Hematopoietic multipotent progenitor cell treated with erythropoietin and hydrocortisone succinate and interleukin-3 and kit ligand, for 8 days (in vitro differentiated cells): ENCODE measurements at regions not wholly inside any gene's neighbourhood (a gene's known extent, or its start where the extent isn't known, plus 50 kb on each side); places are given as distances from the start of the nearest gene placed in this dataset.

Experiments used
- DNase-seq: peaks from one replicate; pipeline ENCODE4 v3.0.0-alpha.2; 2015

DNA sequence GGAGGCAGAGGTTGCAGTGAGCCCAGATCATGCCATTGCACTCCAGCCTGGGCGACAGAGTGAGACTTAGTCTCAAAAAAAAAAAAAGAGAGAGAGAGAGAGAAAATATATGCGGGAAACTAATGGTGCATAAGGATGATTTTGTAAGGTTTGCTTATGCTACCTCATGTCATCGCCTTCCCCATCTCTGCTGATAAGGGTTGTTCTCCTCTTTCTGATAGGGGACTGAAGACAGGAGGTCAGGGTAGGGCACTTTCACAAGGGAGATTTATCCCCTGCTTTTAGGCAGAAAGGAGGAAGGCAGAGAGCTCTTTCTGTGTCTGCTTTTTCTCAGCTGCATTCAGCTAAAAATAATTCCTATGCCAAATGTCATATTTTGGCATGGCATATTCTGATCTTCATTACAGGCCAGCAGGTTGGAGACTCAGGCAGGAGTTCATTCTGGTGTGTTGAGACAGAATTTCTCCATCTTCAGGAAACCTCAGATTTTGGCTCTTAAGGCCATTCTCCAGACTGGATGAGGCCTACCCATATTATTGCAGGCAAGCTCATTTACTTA, 220.2 kb downstream of the AUH start:
- no peak for DNase-seq

DNA sequence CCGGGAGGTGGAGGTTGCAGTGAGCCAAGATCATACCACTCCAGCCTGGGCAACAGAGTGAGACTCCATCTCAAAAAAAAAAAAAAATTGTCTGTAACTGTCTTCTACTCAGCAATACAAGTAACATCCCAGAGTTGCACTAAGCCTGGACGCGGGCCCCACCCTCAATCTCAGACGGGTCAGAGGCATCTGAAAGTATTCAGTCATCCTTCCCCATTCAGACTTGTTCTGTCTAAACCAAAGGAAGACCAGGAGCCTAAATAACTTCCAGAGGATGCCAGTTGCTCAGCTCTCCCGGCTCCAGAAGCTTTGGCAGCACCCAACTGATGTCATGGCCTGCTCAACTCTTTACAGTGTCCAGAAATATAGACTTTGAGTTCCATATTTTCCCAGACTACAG, 218.6 kb downstream of the AUH start:
- no peak for DNase-seq

DNA sequence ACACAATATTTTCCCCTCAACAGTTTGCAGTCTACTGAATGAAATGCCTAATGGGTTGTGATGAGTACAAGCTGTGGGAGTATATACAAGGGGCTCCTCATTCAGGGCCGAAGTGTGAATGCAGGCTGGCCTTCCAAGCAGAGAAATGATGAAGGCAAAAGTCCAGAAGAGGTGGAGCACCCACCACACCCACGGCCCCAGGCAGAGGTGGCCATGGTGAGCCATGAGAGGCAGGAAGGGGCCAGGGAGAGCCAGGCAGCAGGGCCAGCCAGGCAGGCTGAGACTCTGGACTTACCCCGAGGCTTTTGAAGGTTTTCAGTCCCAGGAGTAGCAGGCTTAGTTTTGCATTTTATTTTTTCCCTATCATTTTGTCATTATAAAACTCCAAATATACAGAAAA, 218.1 kb downstream of the AUH start:
- no peak for DNase-seq

DNA sequence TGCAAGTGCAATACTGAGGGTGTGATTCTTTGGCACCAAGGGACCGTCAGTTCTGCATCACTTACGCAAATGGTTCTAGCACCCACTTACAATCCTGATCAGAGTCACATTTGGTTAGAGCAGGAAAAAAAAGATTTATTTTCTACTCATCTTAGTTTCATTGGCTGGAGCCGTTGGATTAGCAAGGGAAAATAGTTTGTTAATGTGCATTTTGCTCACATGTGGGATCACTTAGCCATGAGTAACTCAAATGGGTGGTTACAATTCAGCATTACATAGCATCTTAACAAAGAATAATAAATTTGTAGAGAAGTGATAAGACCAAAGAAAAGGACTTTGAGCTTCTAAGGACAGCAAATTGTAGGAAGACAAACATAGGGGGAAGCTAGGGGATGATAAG, 216.9 kb downstream of the AUH start:
- no peak for DNase-seq

DNA sequence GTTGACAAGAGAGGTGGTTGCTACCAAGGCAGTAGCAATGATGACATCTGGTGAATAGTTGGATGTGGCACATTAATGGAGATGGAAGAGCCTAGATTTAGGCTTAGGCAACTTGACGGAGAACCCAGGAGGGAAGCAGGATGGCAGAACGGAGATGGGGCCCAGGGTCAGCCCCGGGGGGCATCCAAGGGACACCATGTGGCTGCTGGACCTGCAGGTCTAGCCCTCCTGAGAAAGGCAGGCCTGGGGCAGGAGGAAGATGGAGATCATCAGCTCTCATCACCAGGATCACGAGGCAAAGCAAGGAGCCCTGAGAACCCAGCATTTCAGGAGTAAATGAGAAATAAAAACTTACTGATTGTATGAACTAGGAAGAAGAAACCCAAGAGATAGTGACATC, 216.2 kb downstream of the AUH start:
- no peak for DNase-seq

DNA sequence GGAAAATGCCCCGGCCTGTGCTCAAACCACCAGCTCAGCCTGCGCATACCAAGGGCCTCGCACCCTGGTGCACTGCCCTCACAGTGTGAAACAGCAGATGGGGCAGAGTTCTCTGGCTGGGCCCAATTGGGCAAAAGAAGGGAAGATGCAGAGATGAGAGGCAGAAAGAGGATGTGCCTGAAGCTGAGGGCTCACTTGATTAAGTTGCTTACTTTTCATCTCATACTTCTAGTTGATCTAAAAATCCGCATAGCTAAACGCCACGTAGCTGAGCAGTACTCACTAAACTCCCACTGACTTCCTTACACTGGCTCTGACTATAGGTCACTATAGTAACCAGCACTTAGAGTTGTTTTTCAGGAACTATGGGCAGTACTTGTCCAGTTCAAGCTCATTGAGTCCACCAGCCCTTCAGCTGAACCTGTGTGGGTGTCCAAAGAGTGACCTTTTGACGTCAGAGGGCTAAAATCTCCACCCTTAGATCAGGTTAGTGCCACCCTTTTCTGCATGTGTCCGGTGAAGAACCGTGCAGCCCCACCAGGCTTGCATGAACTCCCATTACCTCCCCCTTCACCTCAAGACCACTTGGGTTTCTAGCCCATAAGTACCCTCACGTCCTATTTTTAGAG, 215.2 kb downstream of the AUH start:
- DNase-seq, result no peak

DNA sequence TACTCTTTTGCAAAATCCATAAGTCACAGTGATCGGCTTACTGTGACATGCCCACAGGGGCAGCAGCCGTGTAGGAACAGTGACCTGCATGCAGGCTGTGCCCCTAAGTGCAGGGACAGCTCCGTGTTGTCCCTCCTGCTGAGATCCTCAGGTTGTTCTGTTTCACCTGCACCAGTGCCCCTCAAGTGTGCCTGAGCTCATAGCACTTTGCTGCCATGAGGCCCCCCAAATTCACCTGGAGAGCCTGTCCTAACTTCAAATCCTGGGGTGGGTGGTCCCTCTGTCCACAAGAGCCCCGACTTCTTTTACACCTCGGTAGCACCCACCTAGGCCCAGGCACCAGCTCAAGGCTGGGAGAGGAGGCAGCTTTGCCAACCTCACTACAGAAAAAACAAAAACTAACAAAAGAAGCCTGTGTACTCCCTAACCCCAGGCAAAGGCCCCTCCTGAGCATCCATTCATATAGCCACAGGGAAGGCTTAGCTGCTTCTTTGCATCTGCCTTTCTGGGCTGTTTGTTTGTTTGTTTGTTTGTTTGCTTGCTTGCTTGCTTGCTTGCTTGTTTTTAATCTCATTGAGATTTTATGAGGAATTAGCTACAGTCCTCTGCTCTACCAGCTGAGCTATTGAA, 214.5 kb downstream of the AUH start:
- no peak for DNase-seq

DNA sequence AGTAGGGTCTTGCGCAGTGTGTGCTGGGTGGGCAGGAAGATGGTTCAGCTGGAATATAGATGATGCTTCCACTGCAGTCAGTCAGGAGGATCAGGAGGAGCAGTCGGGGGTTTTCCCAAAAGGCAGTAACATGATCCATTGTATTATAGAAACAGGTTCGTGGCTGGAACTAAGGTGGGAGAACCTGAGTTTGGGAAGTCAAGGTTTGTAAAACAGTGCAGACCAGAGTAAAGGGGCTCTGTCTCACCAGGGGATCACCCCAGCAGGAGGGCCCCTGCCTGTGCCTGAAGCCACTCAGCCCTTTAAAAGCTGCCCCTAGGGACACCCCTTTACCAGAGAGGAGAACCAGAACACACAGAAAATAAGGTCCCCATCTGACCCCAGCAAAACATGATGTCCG, 213.4 kb downstream of the AUH start:
- DNase-seq, result no peak

DNA sequence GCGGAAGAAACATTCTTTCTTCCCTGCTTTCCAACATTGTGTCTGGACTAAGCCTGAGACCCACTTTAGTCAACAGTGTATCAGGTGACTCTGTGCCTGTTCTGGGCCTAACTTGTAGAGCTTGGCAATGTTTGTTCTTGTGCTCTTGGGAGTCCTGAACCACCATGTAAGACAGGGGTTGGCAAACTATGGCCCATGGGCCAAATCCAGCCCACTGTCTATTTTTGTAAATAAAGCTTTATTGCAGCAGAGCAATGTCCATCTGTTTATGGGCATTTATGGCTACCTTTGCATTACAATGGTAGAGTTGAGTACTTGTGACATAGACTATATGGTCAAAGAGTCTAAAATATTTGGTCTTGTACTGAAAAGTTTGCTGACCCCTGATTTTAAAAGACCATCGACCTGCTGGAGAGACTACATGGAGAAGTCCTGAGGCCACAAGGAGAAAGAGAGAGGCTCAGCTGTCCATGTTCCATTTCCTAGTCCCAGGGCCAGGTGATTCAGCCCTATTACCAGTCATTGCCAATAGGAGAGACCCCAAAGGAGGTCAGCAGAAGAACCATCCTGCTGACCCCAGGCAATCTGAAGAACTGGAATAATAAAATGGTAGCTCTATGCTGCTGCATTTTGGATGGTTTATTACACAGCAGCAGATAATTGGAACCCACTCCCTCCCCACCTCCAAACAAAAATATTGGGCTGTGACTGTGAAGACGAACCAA, 211.3 kb downstream of the AUH start:
- DNase-seq, result no peak

DNA sequence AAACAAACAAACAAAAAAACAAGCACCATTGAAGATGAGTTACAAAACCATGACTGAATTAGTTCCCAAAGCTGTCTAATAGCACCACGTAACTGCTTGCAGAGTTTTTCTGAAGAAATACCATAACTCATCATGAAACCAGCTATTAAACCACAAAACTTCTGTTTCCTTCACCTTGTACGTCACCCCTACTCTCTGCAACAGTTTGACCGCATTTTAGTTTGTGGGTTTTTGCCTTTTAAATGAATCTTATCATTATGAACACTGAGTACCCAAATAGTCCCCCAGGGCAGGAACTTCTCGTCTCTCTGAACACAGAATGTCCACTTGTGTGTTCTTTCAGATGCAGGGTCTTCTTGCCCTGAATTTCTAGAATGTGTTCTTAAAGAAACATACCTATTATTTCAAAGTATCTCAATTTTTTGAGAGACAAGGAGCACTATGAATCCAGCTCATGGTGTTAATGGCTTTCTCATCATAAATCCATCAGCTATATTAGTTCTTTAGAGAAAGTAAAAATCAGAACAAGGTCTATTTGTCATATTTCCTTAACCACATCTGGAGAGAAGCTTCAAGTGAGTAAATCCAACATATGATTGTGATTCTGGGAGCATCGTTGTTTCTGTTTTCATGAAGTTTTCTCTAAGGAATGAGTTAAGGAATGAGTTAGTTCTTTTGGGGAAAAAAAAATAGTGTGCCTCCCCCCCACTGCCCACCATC, 210.6 kb downstream of the AUH start:
- DNase-seq, result peak; percentile 58

DNA sequence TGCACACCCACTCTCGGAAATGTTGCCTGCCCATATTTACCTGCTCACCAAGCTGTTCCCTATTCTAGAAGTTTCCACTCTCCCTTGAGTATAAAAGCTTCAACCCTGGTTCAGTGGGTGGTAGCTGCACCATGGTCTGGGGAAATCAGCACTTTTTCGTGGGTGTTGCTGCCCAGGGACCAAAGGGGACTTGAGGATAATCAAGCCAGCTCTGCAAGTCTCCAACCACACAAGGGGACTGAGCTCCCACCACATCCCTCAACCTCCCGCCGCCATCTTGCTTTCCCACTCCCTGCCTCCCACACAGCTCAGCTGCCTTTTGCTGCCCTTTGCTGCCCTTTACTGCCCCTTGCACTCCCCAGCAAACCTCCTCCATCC, 210.0 kb downstream of the AUH start:
- DNase-seq, result no peak

DNA sequence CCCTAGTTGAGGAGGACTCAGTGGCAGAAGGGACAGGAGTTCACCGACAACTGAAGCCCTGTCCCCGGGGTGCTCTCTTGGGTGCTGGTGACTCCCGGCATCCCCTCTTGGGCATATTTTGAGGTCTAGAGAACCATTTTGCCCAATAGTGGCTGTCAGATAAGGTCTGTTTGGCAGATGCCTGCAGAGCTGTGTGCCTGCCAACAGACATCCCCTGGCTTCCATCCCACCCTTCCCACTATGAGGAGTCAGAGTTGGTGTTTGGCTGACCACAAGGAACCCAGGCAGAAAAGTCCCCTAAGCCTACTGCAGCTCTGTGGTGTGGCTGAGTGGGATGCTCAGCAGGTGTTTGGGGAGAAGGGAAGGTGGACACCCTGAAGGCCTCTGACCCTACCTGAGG, 207.0 kb downstream of the AUH start:
- DNase-seq, result no peak

DNA sequence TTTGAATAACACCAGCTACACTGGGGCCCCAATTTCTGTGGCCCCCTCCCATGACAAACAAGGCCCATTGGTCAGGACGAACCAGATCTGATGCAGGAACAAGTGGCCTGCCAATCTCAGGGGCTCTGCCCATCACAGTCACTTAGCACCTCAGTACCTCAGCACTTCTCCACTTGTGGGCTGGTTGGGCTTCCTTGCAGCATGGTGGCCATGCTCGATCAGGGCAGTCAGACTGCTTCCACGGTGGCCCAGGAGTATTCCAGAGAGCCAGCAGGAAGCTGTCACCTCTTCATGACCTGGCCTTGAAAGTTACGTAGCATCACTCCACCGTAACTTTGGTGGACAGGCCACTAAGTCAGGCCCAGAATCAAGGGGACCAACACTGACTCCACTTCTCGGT, 206.5 kb downstream of the AUH start:
- no peak for DNase-seq

DNA sequence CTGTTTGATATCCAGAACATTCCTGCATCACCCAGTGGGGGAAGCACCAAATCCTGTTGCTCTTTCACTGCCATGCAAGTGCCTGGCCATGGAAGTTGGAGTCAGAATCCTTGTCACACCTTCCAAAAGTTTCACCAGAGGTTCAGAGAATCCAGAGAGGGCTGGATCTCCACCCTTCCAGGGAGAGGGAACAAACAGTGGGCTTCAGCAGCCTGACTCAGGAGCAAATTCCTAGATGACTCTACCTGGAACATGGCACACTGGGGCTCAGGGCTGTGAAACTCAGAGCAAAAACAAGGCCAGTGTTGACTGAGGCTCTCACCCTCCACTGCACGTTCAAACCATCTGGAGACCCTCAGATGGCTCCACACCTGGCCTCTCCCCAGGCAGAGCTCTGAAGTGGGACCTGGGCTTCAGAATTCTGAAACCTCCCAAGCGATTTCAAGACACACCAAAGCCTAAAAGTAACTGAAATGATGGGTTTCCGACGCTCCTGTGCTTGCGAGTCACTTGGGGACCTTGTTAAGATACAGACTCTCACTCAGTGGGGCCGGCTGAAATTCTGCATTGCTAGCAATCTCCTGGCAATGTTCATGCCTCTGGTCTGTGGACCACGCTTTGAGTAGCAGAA, 205.9 kb downstream of the AUH start:
- DNase-seq, result no peak

DNA sequence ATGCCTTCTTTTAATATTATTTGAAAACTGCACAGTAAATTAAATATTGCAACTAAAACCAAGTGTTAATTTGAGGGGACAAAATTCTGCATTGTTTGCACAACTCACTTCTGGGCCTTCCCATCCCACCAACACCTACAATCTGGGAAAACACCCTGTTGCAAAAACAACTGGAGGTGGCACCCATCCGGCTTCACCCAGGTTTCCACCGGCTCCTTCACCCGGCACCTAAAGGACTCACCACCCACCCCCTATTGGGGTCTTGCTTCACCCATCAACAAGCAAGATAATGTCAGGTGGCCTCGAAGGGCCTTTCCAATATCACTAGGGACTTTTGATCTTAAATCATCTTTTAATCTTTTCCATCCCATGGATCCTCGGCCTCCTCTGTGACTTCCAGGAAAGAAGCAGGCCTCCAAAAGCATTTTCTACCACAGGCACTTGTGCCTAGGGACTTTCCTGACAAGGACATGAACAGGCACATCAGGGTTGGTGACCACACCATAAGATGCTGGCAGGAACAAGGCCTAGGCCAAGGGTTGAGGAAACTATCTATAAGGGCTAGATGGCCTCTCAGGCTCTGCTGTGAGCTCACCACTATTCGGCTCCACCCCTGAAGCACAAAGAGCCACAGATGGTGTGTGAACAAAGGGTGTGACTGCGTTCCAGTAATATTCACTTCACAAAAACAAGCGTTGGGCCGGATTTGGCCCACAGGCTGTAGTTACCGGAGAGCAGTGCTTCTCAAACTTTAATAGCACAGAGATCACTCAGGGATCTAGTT, 205.1 kb downstream of the AUH start:
- DNase-seq, result no peak

DNA sequence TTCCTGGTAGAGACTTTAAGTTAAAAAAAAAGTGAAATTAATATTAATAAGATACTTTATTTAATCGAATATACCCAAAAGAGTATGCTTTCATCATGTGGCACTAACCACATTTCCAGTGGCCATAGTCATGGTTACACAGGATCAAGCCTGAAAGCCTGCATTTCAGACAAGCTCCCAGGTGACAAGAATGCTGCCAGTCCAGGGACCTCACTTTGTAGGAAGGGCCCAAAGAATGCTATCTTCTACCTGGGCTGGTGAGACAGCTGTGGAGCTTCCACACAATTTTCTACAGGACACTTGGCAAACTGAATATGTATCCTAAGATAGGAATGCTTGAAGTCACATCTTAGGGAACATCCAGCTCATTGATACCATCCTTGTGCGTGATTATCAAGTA, 203.8 kb downstream of the AUH start:
- no peak for DNase-seq

DNA sequence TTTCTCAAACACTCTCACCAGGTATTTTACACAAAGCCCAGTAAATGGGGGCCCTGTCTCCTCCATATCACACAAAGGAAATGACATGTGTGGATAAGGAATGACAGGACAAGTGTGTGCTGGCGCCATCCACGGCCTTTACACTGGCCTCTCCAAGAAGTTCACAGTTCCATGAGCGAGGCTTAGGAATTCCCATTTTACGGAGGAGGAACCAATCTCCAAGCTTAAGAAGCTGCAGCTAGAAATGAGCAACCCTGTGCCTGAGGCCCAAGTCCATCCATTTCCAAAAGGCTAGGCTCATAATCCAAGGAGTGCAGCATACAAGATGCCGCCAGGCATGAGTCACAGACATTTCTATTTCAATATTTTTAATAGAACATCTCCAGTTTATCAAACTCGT, 203.4 kb downstream of the AUH start:
- DNase-seq, result no peak

DNA sequence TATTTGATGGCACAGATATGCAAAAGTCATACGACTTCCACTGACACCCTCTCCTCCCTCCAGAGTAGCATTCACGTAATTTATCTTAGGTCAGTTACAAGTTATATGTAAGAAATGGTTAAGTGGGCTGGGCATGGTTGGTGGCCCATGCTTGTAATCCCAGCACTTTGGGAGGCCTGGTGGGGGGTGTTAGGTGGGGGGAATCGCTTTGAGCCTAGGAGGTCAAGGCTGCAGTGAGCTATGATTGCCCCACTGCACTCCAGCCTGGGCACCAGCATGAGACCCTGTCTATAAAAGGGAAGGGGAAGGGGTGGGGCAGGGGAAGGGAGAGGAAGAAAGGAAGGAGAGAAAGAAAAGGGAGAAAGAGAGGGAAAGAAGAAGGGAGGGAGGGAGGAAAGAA, 202.8 kb downstream of the AUH start:
- no peak for DNase-seq

DNA sequence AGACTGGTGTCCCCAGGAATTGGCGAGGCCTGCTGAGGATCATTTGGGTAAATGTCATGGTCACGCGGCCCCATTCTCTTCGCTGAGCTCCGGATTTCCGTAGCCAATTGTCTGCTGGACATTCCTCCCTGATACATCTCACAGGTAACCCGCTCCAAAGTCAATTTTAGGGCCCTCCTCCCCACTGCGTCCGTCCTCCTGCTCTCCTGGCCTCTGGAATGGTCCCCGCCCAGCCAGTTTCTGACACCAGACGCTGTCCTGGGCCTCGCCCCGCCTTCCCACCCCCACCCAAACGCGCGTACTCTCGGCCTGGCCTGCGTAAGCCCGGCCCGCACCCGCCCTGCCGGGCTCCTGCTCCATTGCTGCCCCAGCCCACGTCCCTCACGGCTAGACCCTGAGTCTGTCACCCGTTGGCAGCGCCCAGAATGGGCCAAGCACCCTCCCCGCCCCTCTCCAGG, 202.0 kb downstream of the AUH start:
- no peak for DNase-seq

DNA sequence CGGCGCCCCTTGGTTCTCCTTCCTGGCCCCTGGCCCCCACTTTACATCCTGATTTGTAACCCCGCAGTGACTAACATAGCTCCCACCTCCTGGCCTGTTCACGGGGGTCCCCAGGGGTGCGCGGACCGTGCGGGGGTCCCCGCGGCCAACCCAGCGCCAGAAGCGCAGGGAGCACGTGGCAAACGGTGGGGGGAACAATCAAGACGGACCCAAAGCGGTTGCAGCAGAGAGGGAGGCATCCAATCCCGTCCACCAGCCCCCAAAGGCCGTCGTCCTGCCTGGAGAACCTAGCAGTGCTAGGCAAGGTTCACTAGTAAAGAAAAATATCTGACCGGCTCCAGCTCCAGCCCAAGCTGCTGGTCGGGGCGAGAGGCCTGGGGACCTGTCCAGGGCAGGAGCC, 201.5 kb downstream of the AUH start:
- DNase-seq, result no peak

DNA sequence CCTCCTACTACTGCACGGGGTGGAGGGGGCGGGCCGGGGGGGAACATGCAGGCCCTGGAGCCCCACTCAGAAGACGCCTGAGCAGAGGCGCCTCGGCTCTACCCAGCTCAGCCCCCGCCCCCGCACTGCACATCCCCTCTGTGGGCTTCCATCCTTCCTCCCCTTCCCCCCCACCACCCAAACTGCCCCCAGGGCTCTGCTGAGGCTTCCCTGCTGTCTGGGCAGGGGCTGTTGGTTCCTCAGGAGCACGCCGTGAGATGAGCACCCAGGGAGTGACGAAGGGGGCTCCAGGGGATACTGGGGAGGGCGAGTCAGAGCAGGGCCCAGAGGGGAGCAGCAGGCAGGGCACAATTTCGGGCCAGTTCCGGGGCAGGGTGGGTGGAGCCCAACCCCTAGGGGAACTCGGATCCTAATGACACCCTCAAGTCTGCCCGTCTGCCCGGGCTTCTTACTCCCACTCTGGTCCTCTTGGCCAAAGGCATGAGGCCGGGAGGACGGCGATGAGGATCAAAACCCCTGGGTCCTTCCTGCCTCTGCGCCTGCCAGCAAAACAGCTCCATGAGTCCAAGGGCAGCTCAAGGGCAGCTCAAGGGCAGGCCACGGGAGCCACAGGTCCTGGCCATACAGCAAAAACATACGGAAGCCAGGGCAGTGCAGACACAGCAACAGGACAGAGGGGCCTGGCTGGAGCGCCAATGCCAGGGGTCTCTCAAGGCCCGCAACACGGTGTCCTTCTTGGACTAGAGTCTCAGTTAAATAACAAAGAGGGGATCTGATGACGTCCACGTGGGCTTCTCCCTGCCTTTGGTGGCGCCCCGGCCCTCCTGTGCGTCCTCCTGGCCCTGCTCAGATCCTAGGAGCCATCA, 200.9 kb downstream of the AUH start:
- no peak for DNase-seq
